RKO (cell line): ENCODE measurements at regions not wholly inside any gene's neighbourhood (a gene's known extent, or its start where the extent isn't known, plus 50 kb on each side); places are given as distances from the start of the nearest gene placed in this dataset.

Source experiments
- DNase-seq: peaks from one replicate; pipeline ENCODE4 v3.0.0-alpha.2; 2016; ENCODE audit warnings: low spot score

DNA sequence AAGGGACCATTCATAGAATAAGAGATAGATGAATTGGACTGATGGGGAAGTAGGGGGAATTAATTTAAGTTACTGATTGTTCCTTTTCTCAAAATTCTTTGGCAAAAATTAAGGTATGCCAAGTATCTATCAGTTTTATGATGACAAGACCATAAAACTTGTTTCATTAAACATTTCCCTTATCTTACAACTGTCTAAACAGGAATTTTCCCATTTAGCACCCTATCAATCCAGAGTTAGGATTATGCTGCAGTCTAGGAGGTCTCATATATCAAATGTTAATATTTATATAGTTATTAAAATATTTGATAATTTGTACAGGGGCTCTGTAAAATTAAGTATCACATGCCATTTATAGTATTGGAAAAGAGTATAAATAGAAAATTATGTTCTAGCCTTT lies 51.5 kb upstream of the ARID1B start:
- DNase-seq = no peak

DNA sequence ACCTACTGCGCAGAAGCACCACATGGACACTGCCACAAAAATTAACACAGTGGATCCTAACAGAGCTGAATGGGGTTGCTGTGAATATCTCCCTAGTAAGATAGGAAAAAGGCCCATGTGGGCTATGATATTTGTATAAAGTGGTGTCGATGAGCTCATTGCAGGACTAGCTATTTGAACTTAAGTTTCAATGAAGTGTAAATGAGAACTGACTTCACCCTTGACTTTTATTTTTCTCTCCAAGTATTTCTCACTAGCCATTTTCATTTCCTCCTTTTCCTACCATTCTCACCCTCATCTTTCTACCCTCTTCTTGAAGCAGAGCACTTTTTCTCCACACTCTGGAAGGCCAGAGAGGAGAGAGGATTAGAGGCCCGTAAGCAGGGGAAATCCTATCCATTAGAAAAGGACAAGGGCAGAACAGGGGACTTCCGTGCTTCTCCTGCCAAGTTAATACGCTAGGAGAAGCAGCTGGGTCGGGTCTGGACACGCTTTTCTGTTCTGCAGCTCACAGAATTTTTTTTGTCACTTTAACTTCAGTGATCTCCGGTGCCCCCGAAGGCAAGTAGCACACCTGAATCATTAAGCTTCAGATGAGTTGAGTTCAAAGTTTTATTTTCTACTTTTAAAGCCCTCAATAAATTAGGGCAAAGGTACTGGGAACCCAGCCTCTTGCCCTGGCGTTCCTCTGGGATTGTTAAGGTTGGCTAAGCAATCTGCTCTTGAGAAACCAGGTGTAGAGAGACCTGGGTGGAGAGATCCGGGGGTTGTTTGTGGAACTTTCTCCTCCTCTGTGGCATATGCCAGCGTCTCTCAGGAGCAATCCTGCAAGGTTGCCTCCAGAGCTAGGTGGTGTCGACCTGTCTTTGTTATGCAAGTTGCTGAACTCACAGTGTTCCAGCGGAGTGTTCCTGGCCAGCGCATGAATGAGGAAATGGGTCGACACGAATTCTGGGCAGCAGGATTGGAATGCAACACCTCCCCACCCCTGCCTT lies 56.2 kb upstream of the ARID1B start:
- no peak for DNase-seq

DNA sequence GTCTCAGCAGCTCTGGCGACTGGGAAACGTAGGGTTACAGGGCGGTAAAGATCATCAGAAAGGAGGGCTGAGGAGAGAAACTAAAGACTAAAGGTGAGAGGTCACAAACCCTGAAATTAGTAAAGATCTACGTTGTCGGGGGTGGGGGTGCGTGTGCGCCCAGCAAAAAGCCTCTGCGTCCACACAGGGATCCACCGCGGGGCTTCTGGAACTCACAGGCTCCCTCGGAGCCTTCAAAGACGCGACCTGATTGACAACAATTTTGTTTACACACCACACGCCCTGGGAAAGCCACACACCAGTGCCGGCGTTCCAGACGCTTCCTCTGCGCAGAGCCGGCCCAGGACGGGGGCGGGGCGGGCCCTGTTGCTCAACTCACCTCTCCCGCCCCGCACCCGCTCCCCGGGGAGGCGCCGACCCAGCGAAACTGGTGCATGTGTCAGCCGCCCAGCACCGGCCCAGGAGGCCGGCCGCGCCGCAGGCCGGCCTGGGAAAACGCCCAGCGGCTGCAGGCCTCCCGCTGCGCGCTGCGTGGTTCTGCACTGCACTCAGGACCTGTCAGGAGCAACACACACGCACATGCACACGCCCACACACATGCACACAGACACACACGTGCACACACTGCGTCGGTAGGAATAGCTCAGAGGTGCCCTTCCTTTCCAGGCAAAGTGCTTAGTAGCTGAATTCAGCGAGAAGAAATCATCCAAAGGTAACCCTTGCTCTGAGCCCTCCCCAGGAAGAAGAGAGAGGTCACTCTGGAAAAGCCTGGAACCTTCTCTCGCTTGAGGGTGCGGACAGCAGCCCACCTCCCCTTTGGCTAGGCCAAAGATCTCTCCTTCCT lies 57.2 kb upstream of the ARID1B start:
- DNase-seq = peak; percentile 81

DNA sequence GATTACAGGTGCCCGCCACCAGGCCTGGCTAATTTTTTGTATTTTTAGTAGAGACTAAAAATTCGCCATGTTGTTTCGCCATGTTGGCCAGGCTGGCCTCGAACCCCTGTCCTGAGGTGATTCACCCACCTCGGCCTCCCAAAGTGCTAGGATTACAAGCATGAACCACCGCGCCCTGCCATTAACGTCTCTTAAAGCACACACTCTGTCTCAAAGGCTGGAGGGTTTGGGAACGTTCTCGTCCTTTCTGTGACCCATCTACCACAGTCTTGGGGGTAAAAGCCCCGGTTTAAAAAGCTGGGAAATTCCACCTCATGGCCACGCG lies 57.8 kb upstream of the ARID1B start:
- no peak for DNase-seq

DNA sequence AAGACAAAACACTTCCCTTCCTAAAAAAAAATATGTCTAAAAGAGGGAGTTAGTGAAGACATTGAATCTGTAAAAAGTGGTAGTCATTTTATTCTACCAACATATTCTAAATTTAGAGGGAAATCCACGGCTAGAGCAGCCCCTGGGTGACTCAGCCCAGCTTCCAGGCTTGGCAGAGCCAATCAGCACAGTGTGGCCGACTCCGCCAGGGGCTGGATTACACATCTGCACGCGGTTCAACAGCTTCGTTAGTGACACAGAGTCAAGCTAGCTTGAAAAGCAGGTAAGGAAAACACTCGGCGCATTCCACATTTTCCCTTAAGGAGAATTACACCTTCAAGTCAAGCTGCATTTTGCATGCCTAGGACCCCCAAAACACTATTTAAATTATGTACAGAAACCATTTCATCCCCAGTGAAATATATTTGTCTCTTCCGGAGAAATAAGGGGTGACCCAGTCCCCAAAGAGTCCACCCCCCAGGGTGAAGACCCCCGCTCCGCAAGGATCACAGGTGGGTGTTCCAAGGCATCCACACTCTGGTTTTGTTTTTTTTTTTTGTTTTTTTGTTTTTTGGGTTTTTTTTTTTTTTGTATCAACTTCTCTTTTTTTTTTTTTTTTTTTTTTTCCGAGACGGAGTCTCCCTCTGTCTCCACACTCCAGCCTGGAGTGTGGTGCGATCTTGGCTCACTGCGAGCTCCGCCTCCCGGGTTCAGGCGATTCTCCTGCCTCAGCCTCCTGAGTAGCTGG lies 58.4 kb upstream of the ARID1B start:
- DNase-seq = no peak

DNA sequence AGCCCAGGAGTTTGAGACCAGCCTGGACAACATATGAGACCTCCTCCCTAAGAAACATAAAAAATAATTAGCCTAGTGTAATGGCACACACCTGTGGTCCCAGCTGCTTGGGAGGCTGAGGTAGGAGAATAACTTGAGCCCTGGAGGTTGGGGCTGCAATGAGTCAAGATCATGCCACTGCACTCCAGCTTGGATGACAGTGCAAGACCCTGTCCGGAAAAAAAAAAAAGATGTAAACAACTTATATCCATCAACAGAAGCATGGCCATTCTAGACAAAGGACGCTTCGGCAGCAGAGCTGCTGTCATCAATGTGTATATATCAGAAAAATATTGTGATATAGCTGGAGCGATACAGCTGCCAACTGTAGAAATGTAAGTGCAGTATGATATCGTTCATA lies 59.6 kb upstream of the ARID1B start:
- DNase-seq = no peak

DNA sequence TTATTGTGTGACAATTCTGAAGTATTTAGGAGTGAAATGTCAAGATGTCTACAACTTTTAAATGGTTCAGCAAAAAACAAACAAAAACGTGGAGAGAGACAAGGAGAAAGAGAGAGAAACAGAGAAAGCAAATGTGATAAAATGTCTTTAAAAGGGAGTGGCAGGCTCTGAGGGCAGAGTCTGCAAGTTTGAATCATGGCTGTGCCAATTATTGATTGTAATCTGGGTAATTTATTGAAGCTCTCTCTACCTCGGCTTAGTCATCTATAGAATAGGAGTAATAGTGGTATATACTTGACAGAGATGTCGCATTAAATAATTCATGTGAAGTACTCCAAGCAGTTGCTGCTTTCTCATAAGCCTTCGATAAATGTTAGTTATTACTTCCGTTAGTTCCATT lies 61.3 kb upstream of the ARID1B start:
- DNase-seq = no peak

DNA sequence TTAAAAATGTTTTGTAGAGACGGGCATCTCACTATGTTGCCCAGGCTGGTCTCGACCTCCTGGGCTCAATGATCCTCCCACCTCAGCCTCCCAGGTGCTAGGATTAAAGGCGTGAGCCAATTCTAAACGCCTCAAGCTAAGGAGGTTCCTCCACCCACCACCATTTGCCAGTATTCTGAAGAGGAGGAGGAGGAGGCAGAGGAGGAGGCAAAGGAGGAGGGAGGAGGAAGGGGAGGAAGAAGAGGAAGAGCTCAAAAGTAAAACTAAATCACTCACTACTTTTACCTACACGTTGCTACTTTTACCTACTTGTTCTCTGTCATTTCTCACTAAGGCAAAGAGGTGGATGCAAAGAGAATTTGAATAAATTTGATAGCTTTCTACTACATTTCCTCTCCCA lies 63.6 kb upstream of the ARID1B start:
- no peak for DNase-seq

DNA sequence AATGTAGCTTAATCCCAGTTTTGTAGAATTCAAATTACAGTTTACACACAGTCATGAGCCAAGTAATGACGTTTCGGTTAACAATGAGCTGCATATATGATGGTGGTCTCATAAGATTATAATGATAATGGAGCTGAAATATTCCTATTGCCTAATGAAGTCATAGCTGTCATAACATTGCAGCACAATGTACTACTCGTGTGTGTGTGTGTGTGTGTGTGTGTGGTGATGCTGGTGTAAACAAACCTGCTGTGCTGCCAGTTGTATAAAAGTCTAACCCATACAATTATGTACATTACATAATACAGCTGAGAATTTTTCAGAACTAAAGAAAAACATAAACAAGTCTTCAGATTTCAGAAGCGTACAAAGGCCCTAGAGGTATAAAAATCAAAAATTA lies 66.7 kb upstream of the ARID1B start:
- no peak for DNase-seq

DNA sequence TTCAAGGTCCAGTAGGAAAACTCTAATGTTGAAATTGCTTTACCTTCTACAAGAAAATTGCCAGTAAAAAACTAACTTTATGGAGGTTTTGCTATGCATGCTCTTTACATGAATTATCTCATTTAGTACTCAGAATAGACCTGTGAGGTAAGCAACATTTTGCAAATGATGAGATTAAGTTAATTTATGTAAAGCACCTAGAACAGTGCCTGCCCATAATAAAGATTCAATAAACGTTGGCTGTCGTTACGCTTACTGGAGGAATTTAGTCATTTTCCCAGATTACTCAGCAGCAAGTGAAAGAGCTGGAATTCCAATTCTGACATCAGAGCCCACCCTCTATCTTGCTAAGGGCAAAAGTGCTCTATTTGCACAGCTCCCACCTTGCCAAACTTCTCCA lies 69.4 kb upstream of the ARID1B start:
- DNase-seq = no peak

DNA sequence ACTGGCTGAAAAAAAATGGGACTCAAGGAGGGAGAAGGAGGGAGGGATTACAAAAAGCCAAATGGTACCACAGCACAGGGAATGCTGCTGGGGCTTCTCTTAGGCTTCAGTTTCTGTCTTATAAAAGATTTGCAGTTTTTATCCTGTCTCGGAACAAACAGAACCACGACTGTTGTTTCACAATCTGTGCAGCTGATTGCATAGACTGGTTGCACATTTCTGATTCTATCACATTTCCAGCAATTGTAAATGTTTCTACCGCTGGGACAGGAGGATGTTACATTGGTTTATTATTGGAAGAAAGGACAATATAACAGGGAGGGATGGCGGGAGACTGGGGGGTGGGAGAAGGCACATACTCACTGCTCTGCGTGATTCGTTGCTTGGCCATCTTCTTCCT lies 73.5 kb upstream of the ARID1B start:
- DNase-seq = no peak

DNA sequence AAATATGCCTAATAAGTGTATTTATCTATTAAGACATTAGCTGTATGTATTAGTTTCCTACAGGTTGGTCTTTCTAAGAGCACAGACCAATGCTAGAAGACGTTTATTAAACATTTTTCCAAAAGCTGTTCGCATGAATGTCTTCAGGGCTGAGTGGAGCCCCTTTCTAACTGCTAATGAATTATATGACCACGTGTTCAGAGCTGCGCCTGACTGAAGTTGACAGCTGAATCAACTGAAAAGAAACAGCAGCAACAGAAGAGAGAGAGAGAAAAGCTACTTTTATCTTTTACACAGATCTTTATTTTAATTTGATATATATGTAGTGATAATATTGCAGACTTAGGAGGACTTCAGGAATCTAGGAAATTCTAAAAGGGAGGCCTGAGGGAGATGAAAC lies 75.2 kb upstream of the ARID1B start:
- no peak for DNase-seq

DNA sequence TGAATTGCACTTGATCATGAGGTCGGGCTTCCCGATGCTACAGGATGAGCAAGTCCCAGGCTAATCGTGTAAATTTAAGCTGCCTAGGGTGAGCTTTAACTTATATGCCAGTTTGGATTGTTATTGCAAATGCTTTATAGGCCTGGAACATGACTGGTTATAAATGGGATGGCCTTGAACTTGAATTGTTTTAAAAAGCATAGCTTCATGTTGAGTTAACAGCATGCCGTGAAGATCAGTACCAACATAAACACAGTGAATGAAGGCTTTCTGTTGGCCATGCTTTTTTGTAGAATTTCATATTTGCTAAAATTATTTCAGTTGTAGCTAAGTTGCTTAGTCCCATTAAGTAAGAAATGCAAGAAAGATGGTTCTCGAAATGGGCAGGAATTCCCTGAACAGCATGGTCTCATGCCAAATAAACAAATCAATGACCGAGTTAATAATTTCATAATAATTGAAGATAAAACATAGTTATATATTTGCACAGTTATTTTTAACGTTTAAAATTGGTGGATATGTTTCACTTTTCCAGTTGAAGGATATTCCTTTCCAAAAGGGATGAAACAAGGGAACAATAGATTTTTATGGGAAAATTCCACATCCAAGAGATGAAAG lies 76.6 kb upstream of the ARID1B start:
- no peak for DNase-seq

DNA sequence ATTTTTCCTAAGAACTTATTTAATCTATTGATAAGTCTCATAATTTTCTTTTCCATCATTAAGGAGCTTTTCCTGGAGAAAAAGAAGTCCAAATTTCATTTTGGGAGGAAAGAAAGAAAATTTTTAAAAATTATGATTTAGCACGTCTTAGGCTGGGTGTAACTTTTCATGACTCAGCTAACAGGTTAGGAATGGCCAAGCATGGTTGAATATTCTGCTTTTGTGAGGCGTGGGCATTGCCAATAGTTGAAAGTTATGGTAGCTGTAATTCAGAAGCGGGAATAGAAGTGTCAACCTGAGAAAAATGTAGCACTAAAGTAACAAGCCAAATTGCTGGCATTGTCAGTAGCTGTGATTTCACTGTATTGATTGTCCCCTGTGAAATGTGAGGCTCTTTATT lies 77.2 kb upstream of the ARID1B start:
- DNase-seq = no peak

DNA sequence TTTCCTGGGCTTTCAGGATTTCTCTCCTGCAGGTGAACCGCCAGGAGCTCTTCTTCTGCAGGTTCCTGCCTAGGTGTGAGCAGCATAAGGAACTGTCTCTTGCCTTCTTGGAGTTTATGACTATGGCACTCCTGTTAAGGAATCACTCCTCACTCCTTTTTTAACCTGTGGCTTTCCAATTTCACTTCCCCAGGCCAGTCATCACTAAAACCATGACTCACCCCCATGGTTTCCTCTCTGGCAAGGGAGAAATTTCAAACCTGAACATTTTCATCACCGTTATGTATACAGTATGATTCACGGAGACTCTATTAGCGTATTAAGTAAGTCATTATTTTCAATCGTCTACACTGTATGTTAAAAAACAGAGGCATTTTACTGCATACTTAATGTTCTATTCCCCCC lies 78.2 kb upstream of the ARID1B start:
- peak; percentile 62 for DNase-seq

DNA sequence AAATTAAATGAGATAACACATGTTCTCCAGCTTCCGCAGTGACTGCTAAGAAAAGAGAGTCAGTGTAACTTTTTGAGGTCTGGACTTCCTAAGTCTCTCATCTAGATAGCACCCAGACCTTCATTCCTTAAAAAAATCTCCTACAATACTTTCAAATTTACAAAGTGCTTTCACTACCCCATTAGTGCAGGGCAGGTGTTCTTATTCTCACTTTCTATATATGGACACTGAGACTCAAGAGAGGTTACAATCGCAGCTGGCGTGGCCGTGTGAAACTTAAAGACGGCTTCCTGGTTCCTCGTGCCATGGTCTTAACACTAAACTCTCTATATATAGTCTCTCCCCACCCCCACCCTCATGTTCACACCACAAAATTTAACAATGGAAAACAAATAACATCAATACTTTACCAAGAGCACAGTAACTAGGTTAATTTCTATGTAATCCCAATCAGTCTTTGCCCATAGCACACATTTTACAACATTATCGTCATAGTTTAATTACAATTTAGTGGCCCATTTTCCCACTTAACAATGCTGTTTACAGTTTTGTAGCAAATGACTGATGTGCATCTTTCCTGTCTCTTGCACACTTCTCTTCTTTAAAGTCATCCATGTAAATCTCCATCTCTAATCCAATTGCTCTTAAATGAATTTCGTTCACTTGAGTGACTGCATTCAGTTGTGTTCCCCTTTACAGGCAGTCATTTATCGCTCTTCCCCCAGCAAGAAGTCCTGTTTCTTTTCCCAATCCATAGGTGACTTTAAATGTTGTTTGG lies 78.8 kb upstream of the ARID1B start:
- no peak for DNase-seq

DNA sequence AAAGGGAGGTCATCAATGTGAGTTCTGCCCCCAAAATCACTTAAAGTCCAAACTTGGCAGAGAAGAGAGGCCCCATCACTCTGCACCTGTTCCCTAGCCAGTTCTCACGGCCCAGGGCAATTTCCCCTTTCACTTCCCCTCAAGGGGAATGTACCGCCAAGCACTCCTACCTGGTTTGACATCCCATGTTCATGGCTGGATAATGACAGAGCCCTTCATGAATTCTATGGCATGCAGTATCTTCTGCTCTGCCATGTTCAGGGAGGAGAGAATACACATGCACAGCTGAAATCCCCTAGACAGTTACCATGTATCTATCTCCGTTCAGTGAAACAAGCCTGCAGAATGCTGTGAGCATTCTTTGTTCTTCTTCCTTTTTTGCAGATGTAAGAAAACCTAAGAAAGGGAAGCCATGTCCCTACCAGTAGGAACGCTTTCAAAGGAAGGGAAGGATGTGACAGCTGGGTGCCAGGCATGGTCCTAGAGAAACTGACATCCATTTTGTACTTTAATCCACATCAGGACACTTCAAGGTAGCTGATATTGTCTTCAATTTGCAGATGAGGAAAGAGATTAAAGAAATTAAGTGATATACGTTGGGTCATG lies 79.8 kb upstream of the ARID1B start:
- no peak for DNase-seq

DNA sequence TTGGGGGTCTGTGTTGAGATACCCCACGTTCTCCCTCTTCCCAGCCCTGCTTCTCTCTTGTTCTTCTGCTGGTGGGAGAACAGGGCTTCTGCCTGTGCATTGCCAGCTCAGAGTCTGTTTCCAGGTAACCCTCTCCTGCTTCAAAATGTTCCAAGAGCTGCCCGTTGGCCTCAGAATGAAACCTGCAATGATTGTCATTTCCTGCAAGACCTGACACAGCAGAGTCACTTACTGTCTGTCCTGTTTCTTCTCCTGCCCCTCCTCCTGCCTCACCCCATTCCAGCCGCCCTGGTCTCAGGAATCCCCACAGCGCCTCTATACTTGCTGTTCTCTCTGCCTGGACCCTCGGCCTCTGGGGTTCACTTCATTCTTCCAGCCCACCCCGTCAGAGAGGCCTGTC lies 81.4 kb upstream of the ARID1B start:
- no peak for DNase-seq

DNA sequence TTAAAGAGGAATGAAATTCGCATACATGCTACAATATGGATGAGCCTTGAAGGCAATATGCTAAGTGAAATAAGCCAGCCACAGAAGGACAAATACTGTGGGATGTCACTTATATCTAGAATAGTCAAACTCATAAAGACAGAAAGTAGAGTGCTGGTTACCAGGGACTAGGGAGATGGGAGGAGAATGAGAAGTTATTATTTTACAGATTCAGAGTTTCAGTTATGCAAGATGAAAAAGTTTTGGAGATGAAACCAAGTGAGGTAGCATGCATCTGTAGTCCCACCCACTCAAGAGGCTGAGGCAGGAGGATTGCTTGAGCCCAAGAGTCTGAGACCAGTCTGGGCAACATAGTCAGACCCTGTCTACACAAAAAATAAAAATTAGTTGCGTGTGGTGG lies 82.5 kb upstream of the ARID1B start:
- no peak for DNase-seq

DNA sequence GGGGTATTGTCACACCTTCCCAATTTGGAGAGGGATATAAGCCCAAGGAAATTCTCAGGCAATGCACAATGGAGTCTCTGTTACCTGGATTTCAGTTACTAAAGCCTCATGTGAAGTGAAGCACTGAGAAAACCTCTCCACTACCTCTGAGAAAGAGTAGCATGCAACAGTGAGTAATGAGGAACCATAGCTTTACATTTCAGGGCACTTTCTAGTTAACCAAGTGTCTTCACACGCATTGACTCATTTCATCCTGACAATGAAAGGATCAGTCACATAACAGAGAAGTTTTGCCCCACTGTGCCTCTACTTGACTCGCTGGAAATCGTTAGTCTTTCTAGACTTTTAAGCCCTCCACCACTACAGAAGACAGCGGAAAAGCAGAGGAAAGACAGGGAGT lies 86.2 kb upstream of the ARID1B start:
- DNase-seq = no peak

DNA sequence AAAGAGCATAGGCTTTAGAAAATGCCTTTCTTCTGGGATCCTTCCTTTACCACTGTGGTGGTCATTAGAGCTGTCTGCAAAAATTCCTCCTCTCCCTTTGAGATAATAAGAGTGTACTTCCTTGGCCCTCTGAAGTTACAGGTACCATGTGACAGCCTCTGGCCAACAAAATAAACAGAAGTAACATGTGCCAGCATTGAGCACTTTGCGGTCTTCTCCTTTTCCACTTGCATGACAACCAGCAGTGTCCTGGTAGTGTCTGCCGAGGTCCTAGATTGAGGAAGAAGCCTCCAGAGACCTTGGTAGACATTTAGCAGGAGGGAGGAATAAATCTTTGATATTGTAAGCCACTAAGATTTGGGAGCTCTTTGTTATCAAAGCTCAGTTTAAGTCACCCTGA lies 87.5 kb upstream of the ARID1B start:
- DNase-seq = no peak
